WI38 (cell line): ENCODE measurements at regions not wholly inside any gene's neighbourhood (a gene's known extent, or its start where the extent isn't known, plus 50 kb on each side); places are given as distances from the start of the nearest gene placed in this dataset.

Source experiments
- H3K4me3 ChIP-seq: 2 replicates; pipeline ENCODE4 v1.5.1; 2011; ENCODE audit warnings: low read depth, mild to moderate bottlenecking, control low read depth, low read length
- TF ChIP-seq, protein P1 (sequence below): IDR thresholded peaks from 2 replicates; pipeline ENCODE4 v1.5.1; 2012; ENCODE audit warnings: low read depth, mild to moderate bottlenecking, control low read depth, low read length

DNA sequence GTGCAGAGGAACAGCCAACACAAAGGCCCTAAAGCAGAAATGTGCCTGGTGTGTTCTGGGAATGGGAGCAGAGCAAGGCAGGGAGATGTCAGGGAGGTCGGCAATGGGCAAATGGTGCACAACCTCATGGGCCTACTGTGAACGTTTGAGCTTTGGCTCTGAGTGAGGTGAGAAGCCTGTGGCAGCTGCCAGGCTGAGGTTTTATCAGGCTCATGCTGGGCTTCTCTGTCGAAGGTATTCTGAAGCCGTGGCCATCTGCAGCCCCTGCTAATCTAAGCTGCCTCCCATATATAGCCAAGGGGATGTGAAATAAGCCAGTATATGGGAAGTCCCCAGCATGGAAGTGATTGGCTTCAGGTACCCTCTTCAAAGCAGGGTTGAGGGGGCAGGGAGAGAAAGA is 193.3 kb downstream of the SLC4A3 start:
- no peak overlapping the region for H3K4me3 ChIP-seq
- TF ChIP-seq, protein P1, sequence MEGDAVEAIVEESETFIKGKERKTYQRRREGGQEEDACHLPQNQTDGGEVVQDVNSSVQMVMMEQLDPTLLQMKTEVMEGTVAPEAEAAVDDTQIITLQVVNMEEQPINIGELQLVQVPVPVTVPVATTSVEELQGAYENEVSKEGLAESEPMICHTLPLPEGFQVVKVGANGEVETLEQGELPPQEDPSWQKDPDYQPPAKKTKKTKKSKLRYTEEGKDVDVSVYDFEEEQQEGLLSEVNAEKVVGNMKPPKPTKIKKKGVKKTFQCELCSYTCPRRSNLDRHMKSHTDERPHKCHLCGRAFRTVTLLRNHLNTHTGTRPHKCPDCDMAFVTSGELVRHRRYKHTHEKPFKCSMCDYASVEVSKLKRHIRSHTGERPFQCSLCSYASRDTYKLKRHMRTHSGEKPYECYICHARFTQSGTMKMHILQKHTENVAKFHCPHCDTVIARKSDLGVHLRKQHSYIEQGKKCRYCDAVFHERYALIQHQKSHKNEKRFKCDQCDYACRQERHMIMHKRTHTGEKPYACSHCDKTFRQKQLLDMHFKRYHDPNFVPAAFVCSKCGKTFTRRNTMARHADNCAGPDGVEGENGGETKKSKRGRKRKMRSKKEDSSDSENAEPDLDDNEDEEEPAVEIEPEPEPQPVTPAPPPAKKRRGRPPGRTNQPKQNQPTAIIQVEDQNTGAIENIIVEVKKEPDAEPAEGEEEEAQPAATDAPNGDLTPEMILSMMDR = no peak

DNA sequence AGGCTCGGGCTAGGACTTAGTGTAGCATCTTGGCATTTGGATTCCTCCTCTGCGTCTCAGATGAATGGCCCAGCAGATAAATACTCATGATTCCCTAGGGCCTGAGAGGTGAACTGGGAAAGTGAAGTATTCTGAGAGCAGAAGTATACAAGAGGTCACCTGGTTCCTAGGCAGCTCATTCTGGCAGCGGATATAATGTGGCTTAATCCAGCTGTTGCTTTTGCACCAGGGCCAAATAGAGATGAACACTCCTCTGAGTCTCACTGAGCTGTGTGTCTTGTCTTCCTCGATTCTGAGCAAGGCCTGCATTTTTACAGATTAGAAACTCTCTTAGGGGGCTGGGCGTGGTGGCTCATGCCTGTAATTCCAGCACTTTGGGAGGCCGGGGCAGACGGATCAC is 196.1 kb downstream of the SLC4A3 start:
- TF ChIP-seq, protein P1 = no peak
- H3K4me3 ChIP-seq = no peak overlapping the region

GRCh38 chr2:219824996-219825395 is 197.6 kb downstream of the SLC4A3 start:
- no peak overlapping the region for H3K4me3 ChIP-seq
- TF ChIP-seq, protein P1 = no peak

GRCh38 chr2:219828127-219828526 is 200.7 kb downstream of the SLC4A3 start:
- TF ChIP-seq, protein P1 = no peak

DNA sequence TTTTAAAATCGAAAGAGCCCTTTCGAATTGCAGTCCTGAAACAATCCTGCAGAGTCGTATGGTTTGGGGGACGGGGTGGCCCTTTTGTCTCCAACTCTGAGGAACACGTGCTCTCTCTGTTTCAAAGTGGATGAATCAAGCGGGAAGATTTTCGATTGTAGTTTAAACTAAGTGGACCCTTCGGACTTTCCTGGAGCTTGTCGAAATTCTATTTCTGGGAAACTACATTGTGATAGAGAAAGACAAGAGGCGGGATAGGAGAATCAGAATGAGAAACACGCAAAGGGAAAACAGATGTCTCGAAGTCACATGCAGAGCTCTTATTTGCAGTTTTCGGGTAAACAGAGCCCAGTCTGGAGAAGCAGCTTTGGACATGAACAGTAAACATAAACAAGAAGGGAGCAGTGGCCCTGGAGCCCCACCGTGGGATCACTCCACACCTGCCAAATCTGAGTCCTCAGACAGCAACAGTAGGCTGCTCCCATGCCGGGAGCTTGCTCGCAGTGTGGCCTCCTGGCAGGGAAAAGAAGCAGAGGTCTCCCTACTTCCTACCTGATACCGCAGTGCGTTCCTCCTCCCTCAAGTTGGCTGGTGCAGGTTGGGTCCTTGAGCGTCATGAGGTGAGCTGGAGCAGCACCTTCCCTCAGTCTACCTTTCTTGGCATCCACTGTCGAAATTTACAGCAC is 202.4 kb downstream of the SLC4A3 start:
- no peak overlapping the region for H3K4me3 ChIP-seq

More at GRCh38 chr2:219828127-219828526, 200.7 kb downstream of the SLC4A3 start:
- H3K4me3 ChIP-seq = no peak overlapping the region

DNA sequence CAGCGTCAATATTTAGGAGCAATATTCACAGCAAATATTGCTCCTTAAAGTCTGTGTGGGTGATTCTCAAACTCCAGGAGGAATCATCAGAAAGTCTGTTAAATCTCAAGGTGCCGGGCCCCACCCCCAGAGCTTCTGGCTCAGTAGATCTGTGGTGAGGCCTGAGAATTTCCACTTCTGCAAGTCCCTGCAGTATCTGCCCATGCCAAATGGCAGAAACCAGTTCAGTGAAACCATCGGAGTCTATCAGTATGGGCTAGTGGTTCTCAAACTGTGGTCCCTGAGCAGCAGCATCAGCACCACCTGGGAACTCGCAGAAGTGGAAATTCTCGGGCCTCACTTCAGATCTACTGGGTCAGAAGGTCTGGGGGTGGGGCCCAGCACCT is 202.9 kb downstream of the SLC4A3 start:
- H3K4me3 ChIP-seq = no peak overlapping the region
- TF ChIP-seq, protein P1 = no peak

More for the DNA sequence above, 202.4 kb downstream of the SLC4A3 start:
- TF ChIP-seq, protein P1 = no peak

GRCh38 chr2:219831957-219832356 is 204.5 kb downstream of the SLC4A3 start:
- H3K4me3 ChIP-seq = no peak overlapping the region
- TF ChIP-seq, protein P1 = no peak
